NCI-H1694 treated with DMSO at 0.1 percent for 48 hours (cell line): ENCODE measurements at regions not wholly inside any gene's neighbourhood (a gene's known extent, or its start where the extent isn't known, plus 50 kb on each side); places are given as distances from the start of the nearest gene placed in this dataset.
"Not testable (repeated sequence)": the region's sequence is repeated elsewhere in the genome, so short reads cannot be mapped to it uniquely, and the experiment has no call there.

ENCODE experiments used
- DNase-seq: peaks from one replicate; lab custom pipeline; 2025; lab: John Stamatoyannopoulos, UW

GRCh38 chr14:86989285-86989684 is 1003.7 kb downstream of the GALC start:
- no peak for DNase-seq

- no peak for DNase-seq
These were observed 1005.0 kb downstream of the GALC start for GRCh38 chr14:86987966-86988365.

GRCh38 chr14:86973177-86973576 is 1019.8 kb downstream of the GALC start:
- DNase-seq, result no peak

- no peak for DNase-seq
These were observed 1021.7 kb downstream of the GALC start for GRCh38 chr14:86971292-86971691.

- no peak for DNase-seq
These were observed 1031.8 kb downstream of the GALC start for GRCh38 chr14:86961106-86961716.

- no peak for DNase-seq
These were observed 1037.1 kb downstream of the GALC start for GRCh38 chr14:86955771-86956354.

- no peak for DNase-seq
These were observed 1038.4 kb downstream of the GALC start for GRCh38 chr14:86954623-86955022.

GRCh38 chr14:86946446-86946845 is 1046.5 kb downstream of the GALC start:
- DNase-seq, result no peak

- no peak for DNase-seq
These were observed 1048.5 kb downstream of the GALC start for GRCh38 chr14:86944434-86944833.

- DNase-seq, result no peak
These were observed 1049.3 kb downstream of the GALC start for GRCh38 chr14:86943391-86944365.

GRCh38 chr14:86942936-86943335 is 1050.0 kb downstream of the GALC start:
- DNase-seq, result no peak

GRCh38 chr14:86940106-86940505 is 1052.9 kb downstream of the GALC start:
- DNase-seq, result no peak

- no peak for DNase-seq
These were observed 1054.7 kb downstream of the GALC start for GRCh38 chr14:86938320-86938719.

- DNase-seq, result no peak
These were observed 1056.4 kb downstream of the GALC start for GRCh38 chr14:86936556-86936955.

GRCh38 chr14:86935241-86935885 is 1057.6 kb downstream of the GALC start:
- no peak for DNase-seq

GRCh38 chr14:86933958-86934595 is 1058.9 kb downstream of the GALC start:
- no peak for DNase-seq

GRCh38 chr14:86933460-86933859 is 1059.5 kb downstream of the GALC start:
- DNase-seq, result no peak

GRCh38 chr14:86915406-86915805 is 1077.6 kb downstream of the GALC start:
- no peak for DNase-seq

GRCh38 chr14:86912709-86913108 is 1080.3 kb downstream of the GALC start:
- DNase-seq, result no peak

GRCh38 chr14:86911486-86911885 is 1081.5 kb downstream of the GALC start:
- DNase-seq, result no peak

- DNase-seq, result not testable (repeated sequence)
These were observed 1087.5 kb downstream of the GALC start for GRCh38 chr14:86905386-86905926.
